Fibroblast of mammary gland (primary cell): ENCODE measurements at regions not wholly inside any gene's neighbourhood (a gene's known extent, or its start where the extent isn't known, plus 50 kb on each side); places are given as distances from the start of the nearest gene placed in this dataset.
"Not testable (repeated sequence)": the region's sequence is repeated elsewhere in the genome, so short reads cannot be mapped to it uniquely, and the experiment has no call there.

Experiments
- DNase-seq: peaks from one replicate; pipeline ENCODE4 v3.0.0-alpha.2; 2010; ENCODE audit warnings: low read depth
- H3K4me3 ChIP-seq: 2 replicates; pipeline ENCODE4 v1.5.1; 2011; ENCODE audit warnings: low read depth, mild to moderate bottlenecking, low read length, moderate library complexity; ENCODE audit not compliant: control insufficient read depth
- TF ChIP-seq, protein P1 (sequence below): conservative IDR thresholded peaks from 2 replicates; pipeline ENCODE4 v1.5.1; 2011; ENCODE audit warnings: low read depth, low read length, inconsistent platforms; ENCODE audit not compliant: control insufficient read depth, insufficient read depth

DNA sequence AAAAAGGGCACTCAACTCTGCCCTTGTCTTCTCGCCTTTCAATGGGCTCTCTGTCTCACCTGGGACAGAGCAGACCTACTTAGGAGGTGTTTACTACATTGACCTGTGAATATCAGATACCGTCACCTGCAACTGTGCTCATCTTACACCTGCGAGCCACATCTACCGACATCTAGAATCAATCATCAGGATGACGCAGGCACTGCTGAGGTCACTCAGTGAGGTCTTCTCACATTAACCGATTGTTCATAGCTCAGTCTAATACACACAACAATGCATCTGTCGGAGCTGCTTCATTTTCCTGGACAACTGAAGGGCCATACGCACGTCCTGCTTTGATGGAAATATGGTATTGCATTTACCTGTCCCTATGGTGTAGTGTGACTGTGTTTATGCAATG, 211.9 kb downstream of the FGF9 start:
- no peak for DNase-seq
- no peak overlapping the region for H3K4me3 ChIP-seq
- TF ChIP-seq, protein P1, sequence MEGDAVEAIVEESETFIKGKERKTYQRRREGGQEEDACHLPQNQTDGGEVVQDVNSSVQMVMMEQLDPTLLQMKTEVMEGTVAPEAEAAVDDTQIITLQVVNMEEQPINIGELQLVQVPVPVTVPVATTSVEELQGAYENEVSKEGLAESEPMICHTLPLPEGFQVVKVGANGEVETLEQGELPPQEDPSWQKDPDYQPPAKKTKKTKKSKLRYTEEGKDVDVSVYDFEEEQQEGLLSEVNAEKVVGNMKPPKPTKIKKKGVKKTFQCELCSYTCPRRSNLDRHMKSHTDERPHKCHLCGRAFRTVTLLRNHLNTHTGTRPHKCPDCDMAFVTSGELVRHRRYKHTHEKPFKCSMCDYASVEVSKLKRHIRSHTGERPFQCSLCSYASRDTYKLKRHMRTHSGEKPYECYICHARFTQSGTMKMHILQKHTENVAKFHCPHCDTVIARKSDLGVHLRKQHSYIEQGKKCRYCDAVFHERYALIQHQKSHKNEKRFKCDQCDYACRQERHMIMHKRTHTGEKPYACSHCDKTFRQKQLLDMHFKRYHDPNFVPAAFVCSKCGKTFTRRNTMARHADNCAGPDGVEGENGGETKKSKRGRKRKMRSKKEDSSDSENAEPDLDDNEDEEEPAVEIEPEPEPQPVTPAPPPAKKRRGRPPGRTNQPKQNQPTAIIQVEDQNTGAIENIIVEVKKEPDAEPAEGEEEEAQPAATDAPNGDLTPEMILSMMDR: no peak

DNA sequence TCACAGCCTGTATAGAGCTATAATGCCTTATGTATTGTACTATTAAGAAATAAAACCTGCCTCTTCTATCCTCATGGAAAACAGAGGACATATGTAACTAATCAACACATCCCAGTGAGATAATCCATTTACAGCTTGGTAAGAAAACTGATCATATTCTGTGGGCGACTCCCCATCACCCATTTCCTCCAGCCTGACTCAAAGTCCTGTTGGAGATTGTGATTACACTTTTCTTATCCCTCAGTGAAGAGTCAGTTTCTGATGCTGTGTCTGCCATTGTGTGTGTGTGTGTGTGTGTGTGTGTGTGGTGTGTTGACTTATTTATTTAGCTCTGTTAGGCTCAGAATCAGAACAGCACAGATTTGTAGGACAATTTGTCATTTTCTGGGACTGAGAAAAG, 212.8 kb downstream of the FGF9 start:
- TF ChIP-seq, protein P1: no peak
- DNase-seq: no peak
- H3K4me3 ChIP-seq: no peak overlapping the region

DNA sequence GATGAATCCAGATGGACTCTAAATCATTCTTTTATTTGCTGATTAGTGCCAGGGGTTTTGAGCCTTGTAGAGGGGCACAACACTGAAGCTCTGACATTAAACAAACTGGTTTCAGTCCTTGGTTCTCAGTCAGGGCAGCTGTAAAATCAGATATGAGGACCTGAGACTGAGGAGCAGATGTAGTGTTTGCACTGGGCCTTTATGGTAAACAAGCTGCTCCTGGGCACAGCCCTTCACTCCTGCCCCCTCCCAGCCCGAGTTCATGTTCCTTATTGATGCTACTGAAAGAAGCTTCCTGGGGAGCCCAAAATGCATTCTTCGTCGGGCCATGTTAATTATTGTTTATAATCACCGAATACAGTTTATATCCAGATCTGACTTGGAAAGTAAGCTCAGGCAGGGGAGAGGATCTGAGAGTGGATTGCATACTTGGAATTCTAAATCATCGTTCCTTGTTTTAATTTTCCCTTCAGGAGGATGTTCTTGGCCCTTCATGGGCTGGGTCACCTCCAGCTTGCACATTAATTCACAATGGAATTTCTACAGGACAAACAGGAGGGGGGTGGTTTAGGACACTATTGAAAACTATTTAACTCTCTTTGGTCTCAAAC, 213.5 kb downstream of the FGF9 start:
- TF ChIP-seq, protein P1: no peak
- H3K4me3 ChIP-seq: no peak overlapping the region
- DNase-seq: no peak

DNA sequence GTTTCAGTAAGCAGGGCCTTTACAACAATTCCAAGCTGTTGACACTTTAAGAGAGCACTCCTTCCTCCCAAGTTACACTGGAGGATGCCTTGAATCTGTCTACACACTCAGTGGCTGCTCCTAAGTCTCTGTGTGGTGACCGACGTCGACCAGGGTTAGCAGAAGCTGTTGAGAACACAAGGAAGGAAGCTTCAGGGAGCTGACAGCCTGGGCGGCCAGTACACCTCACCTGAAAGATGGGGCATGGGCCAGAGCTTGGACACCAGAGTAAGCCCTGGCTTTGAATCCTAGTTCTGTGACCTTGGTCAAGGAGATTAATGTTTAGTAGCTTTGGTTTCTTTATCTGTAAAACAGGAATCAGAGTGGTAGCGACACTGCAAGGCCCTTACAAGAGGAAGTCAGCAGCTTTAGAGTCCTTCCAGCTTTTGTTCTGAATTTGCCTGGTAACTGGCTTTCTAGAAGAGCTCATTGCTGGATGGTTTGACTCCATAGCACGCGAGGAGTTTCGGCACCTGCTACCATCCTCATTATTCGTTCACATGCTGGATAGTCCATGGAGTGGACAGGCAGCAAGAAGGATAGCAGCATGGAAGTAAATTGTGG, 214.2 kb downstream of the FGF9 start:
- TF ChIP-seq, protein P1: no peak
- H3K4me3 ChIP-seq: no peak overlapping the region
- DNase-seq: no peak

DNA sequence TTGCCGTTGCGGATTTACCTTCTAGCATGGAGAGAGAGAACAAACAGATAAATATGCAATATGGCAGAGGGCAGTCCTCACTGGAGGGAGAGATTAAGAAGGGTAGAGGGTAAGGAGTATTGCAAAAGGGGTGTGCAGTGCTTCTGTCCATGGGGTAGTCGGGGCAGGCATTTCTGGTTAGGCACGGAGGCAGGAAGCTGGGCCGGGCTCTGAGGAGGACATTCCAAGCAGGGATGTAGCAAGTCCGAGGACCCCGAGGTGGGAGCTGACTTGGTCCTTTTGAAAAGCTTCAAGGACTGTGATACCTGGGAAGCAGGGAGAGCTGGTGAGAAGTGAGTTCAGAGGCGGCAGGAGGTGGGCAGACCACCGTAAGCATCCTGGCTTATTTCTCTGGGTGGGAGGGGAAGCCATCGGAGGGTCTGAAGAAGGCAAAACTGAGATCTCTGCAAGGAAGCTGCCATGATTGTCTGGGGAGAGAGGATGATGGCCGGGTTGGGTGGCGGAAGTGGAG, 214.9 kb downstream of the FGF9 start:
- TF ChIP-seq, protein P1: no peak
- H3K4me3 ChIP-seq: no peak overlapping the region
- DNase-seq: no peak

DNA sequence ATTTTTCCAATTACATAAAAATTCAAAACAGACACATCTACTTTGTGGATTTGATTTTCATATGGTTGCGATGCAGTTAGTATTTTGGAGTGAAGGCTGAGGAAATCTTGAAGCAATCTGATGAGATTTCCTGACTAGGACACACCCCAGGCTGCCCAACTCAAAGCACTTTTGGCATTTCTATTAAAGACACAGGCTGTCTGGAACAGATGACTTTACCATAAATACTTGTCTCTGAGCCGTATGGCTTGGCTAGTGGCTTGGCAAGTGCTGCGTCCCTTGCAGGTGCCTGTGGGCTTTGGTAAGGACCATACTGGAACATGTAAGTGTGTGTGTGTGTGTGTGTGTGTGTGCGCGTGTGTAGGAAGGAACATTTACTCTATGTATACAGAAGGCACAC, 218.8 kb downstream of the FGF9 start:
- no peak overlapping the region for H3K4me3 ChIP-seq
- DNase-seq: no peak
- TF ChIP-seq, protein P1: no peak

DNA sequence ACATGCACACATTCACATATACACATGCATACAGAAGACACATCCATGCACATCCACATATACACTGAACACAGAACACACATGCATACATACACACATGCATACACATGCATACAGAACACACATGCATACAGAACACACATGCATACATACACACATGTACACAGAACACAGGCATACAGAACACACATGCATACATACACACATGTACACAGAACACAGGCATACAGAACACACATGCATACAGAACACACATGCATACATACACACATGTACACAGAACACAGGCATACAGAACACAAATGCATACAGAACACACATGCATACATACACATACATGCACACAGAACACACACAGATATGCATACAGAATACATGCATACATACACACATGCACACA, 219.3 kb downstream of the FGF9 start:
- H3K4me3 ChIP-seq, DNase-seq: not testable (repeated sequence)
